ENCODE measurements at regions not wholly inside any gene's neighbourhood (a gene's known extent, or its start where the extent isn't known, plus 50 kb on each side); places are given as distances from the start of the nearest gene placed in this dataset.

DNA sequence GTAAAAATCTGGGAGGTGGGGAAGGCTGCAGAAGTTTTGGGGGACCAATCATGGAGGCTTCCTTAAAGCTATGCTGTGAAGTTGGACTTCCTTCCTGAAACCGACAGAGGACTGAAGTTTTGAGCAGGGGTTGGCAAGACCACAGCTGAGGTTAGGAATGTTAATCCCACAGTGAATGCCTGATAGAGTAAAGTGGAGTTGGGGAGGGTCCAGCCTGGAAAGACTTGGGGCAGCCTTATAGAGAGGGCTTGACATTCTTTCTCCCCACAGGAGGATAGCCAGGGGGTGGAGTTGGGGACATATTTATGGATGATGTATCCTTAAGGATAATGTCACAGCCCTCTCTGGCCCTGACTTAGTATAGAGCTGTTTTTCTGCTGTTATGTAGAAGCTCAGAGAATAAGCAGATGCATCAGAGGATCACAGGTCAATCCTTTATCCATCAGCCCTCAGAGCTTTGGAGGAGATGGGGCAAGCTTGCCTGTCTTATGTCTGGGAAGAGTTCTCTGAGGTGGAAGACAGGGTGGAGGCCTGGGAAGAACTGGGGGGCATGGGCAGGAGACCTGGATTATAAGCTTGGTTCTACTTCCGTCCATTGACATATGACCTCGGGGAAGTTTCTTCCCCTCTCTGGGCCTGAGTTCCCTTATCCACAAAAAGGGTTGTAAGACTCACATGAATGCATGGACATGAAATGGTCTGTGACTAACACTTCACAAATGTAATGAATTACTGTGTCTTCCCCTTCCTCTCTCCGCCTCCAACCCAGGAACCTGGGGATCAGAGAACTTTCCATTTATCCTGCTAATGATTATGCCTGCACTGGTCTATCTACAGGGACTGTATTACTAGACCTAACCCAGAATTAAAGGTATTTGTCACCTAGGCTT is 317.8 kb downstream of the MIAT start:
- no peak for DNase-seq

DNA sequence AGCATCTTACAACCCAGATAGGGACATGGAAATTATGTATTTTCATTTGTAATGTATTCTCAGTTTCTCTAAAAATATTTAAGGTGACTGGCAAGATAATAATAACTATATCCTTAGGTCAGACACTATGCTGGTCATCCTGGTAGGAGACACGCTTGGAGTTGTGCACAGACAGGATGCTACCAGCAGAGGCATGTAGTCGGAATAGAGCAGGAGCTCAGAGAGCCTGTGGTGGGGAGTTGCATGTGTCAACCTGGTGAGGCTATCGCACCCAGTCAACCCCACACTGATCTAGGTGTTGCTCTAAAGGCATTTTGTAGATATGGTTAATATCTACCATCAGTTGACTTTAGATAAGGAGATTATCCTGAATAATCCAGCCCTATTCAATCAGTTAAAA is 318.5 kb downstream of the MIAT start:
- DNase-seq, result no peak

DNA sequence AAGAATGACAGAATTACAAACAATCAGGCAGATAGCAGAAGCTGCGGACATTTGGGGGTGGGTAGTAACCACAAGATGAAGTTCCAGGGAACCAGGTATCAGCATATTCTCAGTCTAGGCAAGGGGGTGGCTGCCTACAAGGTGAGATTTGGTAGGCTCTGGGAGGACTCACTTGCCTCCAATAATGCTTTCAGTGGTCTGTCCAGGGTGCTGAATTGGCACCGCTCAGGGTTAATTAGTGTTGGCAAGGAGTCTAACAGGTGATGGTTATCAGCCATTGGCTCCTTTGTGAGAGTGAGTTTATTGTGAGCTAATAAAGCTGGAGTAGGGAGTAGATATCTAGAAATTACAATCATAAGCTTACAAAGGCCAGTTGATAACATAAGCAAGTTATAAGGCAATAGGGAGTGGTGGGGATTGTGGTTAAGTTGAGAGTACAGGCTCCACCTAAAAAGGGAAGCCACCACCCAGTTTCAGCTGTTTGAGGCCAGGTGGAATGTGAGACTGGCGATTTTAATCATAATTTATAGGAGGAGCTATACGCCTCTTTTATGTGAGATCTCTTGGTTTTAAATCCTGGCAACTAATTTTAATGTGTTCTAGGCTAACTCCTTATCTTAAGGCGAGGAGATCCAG is 320.5 kb downstream of the MIAT start:
- DNase-seq, result no peak

DNA sequence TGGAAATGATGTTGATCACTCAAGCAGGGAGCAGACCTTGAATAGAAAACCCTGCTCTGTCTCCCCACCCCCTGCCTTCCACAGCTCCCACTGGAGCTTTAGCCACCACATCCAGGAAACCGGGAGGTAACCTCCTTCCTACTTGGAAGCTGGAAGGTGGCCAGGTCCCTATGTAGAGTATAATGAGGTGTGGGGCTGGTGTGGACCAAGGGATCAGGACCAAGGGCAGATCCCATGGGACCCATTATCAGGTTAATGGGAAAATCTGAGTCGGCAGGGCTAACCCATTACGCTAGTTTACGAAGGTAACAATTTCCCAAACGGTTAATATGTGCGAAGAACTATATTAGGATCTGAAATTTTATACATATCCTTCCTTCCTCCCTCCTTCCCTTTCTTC is 321.9 kb downstream of the MIAT start:
- DNase-seq, result no peak

DNA sequence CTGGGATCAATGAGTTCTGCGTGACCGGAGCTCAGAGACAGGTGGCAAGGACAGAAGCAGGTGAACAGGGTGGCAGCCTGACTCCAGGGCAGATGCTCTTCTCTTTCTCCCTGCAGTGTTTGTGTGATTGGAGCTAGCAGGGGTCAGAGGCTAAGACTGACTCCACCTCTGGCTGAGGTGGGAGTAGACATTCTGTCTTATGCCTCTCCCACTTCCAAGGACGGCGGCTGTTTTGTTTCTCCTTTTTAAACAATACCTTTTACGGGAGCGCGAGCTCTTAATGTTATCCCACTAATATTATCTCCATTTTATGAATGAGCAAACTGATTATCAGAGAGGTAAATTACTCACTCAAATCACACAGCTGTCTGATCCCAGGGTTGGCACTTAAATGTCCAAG is 323.7 kb downstream of the MIAT start:
- no peak for DNase-seq

DNA sequence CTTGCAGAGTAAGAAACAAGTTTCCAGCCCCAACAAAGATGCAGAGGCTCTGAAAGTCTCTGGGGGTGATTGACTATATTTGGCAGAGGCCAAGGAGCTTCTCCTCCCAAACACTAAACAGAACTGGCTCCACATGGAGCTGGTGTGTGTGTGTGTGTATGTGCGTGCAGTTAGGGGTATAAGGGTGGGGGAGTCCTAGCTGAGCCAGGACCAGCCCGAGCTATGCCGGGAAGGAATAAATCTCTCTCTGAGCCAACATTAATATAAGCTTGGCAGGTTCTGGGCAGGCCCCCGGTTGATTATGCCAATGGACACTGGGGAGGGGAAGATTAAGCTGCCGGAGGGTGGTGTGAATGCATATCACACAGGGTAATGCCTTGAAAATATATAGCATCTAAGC is 324.2 kb downstream of the MIAT start:
- DNase-seq, result peak; percentile 46

DNA sequence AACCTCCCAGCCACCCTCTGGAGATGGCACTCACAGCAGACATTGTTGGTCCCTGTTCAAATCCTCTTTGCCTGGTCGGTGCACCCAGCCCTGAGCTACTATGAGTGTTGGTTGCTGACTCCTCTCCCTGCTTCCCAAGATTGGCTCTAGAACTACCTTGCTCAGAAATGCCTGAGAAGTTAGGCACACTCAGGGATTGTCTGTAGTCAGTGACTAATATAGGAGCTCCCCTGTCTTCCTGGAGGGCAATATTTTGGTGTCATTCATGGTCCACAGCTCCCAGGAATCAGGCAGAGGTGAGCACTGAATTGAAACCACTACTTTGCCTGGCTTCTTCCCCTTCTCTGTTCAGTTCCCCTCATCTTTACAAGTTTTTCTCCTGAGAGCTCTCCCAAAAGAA is 325.9 kb downstream of the MIAT start:
- no peak for DNase-seq

DNA sequence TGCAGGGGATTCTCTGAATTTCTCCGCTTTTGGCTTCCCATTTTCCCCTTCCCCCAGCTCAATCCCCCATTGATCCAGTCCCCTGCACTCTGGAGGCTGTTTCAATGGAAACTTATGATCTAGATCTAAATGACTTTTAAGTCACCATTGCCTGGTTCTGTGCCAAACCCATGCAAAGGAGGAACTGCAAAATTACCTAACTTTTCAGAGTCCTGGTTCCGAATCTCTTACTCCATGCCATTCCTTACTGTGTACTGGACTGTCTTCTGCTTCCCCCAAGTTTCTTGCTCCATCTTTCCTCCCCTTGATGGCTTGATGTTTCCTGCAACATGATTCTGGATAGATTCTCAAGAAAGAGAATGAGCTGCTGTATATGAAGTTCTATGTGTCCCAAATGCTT is 327.8 kb downstream of the MIAT start:
- no peak for DNase-seq

DNA sequence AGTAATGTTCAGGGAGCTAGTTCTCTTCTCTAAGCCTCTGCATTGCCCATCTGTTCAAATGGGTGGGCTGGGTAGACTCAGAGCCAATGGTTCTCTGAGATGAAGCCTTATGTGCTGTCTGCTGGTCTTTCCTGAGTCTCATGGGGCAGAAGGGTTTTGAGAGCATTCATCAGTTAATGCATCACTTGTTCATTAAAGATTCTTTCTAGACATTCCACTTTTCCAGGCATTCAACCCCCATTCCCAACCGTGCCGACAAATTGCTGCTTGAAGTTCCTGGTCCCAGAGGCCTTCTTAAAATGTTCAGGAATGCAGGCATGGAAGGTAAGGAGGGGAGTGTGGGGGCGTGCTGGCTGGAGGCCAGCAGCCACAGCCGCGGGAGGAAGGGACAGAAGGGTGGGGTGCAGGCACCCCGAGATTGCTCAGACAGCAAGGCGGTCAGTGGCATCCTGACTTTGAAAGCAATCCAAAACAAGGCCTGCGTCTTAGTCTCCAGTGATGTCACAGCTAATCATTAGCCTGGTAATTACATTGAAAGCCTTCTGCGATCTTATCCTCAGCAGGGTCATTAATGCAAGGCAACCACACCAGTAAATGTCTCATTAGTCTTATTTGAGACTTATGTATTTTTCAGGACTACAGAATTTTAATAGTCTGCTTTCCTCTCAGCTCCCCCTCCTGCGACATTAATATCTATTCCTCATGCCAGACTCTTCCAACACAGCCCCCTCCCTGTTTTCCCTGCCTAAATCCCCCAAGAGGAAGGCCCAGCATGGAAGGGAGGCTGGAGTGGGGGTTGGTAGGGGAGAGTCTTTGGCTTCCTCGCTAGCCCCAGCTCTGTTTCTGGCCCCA is 328.8 kb downstream of the MIAT start:
- DNase-seq, result peak; percentile 83

DNA sequence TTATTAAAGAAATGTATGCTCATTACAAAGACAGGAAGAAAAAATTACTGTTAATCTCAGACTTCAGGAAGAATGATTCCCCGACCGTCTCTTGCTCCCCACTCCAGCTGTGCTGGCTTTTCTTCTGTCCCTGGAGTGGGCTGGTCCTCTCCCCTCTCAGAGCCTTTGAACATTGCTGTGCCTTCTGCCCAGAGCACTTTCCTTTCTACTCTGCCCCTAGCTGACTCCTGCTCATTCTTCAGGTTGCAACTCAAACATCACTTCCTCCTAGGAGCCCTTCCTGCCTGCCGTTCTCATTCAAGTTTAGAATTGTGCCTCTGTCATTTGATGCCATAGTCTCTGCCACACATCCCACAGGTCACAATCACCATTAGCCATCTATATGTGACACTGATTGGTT is 329.5 kb downstream of the MIAT start:
- DNase-seq, result no peak

DNA sequence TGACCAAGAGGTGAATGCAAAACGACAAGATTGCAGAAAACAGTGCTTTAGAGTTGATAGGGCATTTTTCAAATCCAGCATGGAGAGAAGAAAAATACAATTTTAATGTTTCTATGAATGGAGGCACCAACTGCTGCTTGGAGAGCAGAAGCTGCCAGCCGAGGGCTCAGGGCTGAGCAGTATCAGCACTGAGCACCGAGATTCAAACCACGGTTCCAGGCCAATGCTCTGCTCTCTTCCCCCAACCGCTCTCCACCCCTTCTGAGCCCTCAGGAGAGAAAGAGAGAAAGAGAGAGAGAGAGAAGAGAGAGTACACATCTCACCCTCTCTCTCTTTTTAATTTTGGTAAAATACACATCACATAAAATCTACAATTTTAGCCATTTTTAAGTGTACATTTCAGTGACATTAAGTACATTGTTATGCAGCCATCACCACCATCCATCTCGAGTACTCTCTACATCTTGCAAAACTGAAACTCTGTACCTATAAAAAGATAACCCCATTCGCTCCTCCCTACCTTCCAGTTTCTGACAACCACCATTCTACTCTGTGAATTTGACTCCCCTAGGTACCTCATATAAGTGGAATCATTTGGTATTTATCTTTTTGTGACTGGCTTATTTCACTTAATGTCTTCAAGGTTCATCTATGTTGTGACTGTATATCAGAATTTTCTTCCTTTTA is 333.3 kb downstream of the MIAT start:
- no peak for DNase-seq

DNA sequence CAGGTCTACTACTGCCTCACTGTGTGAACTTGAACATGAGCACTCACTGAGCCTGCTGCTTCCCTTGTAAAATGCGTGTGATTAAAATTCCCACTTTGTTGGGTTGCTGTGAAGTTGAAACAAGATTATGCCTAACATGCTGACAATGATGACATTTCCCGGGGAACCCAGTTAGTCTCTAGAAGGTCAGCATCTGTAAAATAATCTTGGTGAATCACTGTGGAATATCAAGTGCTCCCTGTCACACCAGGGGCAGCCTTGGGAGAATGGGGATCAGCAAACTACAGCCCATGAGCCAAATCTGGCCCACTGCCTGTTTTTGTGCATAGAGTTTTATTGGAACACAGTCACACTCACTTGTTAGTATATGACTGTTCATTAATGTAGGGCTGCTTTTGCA is 335.2 kb downstream of the MIAT start:
- DNase-seq, result no peak

DNA sequence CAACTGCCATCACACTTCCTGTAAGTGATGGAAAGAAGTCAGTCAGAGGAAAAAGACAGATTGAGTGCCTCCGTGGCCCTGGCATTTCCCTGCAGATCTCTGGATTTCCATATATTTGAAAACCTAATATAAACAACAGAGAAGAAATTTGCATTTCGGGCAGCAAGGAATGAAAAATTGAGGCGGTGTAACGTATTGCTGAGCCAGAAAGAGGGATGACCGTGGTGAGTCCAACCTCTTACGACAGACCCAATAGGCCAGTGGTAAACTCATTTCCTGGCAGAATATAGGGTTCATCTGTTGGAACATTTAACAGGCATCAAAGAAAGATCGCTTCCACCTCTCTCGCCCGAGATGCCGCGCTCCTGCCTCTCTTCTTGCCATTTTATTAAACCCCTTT is 336.5 kb downstream of the MIAT start:
- peak; percentile 43 for DNase-seq

DNA sequence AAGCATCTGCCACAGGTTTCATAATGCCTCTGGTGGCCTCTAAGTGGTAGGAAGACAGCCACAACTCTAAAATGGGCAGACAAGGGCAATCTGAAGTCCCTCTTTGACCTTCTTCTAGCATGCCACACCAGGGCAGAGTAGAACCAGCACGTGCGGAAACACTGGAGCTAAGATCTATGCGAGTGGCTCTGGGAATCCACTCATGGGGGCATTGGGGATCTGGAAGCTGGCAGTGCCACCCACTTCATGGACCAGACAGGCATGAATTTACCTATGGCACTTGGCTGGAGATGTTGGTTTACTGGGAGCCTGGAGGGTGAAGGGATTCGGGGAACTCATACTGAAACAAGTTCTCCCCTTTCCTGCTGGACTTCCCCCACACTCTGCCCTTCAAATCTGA is 337.4 kb downstream of the MIAT start:
- no peak for DNase-seq

DNA sequence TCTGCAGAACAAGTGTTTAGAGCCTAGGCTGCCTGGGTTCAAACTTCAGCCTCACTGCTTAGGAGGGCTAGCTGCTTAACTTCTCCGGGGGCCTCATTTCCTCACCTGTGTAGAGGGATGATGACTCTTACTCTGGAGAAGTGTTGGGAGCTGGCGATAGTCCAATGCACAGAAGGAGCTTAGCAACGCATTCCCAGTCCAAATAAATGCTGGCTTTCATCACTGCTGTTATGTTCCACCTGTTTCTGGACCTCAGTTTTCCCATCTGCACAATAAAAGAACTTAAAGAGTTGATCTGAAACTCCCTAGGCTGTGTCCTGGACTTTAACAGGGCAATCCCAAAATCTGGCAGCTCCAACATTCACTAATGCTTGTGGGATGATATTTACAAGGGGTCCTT is 337.8 kb downstream of the MIAT start:
- peak; percentile 51 for DNase-seq

DNA sequence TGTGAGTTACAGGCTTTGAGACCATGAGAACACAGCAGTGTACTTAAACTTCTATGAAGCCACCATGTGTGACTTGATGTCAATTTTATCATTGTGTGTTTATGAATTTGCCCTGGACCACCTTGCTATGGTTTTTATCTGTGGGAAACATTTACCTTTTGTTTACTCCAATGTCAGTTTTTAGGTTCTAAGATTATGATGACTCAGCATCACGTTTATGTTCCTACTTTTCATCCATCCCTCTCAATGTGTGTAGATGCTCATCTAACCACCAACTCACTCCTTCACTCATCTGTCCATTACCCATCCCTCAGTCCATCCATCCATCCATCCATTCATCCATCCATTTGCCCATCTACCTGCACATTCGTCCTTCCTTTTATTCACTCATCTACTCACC is 338.8 kb downstream of the MIAT start:
- no peak for DNase-seq

DNA sequence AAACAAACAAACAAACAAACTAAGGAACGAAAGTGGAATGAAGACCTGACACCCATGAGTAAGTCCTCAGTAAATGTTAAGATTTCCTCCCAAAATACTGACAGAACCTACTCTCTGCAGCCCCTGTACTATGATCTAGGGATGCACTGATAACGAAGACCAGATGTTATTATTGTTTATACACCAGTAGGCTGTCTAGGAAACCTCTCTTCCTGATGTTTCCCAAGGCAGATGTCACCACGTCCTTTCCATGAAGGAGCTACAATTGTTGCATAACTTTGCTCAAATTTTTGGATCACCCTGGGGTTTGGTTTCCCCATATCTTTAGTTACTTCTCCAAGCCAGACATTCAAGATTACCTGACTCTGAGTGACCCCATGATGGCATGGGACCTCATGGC is 340.7 kb downstream of the MIAT start:
- DNase-seq, result no peak

DNA sequence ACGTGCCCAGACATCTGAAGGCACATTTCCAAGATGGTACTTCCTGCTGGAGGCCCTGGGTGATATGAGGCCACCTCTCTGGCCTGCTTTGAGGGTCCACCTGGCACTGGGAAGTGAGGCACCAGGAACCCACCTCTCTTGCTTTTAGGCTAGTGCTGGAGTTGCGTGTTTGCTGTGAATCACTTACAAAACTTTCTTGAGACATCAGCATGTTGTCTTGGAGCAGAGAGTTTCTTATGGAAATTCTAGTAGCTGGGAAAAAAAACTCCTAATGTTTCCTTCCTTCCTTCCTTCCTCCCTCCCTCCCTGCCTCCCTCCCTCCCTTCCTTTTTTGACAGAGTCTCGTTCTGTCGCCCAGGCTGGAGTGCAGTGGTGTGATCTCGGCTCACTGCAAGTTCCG is 341.3 kb downstream of the MIAT start:
- DNase-seq, result no peak

DNA sequence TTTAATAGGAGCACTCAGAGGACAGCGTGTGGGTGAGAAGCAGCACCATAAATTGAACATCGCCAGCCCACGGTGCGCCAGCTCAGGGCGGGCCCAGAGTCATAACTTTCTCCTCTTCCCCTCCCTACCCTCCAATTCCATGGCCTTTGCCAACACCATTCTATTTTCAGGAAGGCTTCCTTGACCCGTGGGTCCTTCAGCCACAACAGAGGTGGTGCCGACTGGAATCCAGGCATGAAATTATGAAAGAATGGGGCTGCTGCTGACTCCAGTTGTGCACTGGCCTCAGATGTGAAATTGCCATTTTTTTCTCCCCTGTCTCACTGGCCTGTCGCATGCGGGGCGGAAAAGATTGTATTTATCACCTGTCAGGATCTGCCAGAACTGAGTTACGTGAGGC is 345.9 kb downstream of the MIAT start:
- DNase-seq, result no peak

DNA sequence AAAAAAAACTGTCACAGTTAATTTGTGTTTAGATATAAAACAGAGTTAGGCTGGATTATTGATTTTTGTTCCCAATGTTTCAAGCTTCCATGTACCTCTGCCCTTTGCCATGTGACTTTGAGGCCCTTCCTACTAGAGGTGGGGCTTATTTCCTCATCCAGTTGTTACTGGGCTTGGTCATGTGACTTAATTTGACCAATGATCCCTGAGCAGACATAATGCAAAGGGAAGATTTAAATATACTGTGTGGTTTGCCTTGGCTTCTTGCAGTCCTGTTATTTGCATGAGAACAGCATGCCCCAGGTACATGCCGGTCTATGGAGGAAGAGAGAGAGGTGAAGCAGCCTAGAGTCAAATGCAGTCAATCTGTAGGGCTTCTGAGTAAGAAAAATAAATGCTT is 347.0 kb downstream of the MIAT start:
- no peak for DNase-seq

DNA sequence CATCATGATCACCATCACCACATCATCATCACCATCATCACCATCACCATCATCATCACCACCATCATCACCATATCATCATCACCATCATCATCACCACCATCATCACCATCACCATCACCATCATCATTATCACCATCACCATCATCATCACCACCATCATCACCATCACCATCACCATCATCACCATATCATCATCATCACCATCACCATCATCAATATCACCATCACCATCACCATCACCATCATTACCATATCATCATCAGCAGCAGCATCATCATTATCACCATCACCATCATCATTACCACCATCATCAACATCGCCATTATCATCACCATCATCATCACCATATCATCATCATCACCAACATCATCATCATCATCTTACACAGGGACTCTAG is 351.1 kb downstream of the MIAT start:
- DNase-seq, result no peak

DNA sequence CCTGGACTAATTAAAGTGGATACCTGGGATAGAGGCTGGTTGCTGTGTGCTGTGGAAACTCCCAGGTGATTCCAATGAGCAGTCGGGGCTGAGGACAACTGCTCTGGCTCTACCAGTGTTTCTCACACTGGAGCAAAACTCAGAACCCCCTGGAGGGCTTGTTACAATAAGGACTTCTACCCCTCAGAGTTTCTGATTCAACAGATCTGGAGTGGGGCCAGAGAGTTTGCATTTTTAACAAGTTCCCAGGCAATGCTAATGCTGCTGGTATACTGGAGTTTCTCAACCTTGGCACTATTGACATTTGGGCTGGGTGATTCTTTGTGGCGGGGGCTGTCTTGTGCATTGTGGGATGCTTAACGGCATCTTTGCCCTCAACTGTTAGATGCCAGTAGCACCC is 353.7 kb downstream of the MIAT start:
- DNase-seq, result no peak

DNA sequence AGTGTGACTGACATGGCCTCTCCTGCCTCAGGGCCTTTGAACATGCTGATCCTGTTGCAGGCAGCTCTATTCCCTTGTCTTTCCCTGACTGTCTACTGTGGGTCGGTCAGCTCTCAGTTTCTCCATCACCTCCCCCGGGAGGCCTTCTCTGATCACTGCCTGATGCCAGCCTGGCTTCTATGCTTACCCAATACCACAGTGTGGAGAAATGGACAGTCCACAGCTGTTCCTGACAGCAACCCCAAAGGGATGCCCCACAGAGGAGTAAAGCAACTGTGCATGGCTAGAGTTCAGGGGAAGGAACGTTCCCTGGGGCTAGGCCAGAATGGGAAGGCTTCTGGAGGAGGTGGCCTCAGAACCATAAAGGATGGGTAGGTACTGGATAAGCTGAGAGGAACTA is 354.3 kb downstream of the MIAT start:
- no peak for DNase-seq

Measured in femur (tissue), 1 donor.